ENCODE measurements at regions not wholly inside any gene's neighbourhood (a gene's known extent, or its start where the extent isn't known, plus 50 kb on each side); places are given as distances from the start of the nearest gene placed in this dataset.

- no peak for TF ChIP-seq CHD7 (IDR thresholded peaks at IDR 0.05; ENCODE audit: low read depth, low read length)
- TF ChIP-seq ZNF589 (CRISPR knock-in tag; IDR thresholded peaks at IDR 0.05; ENCODE audit: low read depth): 0 out of 2 replicates have a peak, but pooled peaks have one; percentile 24
- TF ChIP-seq BRF1 (IDR thresholded peaks at IDR 0.05; ENCODE audit: borderline replicate concordance, extremely low read depth, insufficient read length): no peak
- no peak for TF ChIP-seq YBX1 (IDR thresholded peaks at IDR 0.05)
- TF ChIP-seq EWSR1 (IDR thresholded peaks at IDR 0.05; ENCODE audit: borderline replicate concordance, low read depth, partially characterized antibody): no peak
- TF ChIP-seq TAF7 (tag; IDR thresholded peaks at IDR 0.05): no peak
- no peak for TF ChIP-seq ZNF197 (CRISPR knock-in tag; IDR thresholded peaks at IDR 0.05; ENCODE audit: low read depth)
- TF ChIP-seq, protein P1, sequence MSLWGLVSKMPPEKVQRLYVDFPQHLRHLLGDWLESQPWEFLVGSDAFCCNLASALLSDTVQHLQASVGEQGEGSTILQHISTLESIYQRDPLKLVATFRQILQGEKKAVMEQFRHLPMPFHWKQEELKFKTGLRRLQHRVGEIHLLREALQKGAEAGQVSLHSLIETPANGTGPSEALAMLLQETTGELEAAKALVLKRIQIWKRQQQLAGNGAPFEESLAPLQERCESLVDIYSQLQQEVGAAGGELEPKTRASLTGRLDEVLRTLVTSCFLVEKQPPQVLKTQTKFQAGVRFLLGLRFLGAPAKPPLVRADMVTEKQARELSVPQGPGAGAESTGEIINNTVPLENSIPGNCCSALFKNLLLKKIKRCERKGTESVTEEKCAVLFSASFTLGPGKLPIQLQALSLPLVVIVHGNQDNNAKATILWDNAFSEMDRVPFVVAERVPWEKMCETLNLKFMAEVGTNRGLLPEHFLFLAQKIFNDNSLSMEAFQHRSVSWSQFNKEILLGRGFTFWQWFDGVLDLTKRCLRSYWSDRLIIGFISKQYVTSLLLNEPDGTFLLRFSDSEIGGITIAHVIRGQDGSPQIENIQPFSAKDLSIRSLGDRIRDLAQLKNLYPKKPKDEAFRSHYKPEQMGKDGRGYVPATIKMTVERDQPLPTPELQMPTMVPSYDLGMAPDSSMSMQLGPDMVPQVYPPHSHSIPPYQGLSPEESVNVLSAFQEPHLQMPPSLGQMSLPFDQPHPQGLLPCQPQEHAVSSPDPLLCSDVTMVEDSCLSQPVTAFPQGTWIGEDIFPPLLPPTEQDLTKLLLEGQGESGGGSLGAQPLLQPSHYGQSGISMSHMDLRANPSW (CRISPR knock-in tag; IDR thresholded peaks at IDR 0.05): no peak
- TF ChIP-seq RAD21 (CRISPR knock-in tag; conservative IDR thresholded peaks at IDR 0.05 in 1 of 2, IDR thresholded peaks at IDR 0.05 in 1 of 2): no peak
- TF ChIP-seq, protein P2, sequence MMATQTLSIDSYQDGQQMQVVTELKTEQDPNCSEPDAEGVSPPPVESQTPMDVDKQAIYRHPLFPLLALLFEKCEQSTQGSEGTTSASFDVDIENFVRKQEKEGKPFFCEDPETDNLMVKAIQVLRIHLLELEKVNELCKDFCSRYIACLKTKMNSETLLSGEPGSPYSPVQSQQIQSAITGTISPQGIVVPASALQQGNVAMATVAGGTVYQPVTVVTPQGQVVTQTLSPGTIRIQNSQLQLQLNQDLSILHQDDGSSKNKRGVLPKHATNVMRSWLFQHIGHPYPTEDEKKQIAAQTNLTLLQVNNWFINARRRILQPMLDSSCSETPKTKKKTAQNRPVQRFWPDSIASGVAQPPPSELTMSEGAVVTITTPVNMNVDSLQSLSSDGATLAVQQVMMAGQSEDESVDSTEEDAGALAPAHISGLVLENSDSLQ (IDR thresholded peaks at IDR 0.05): peak; percentile 60
- TF ChIP-seq ATF3 (IDR thresholded peaks at IDR 0.05): peak; percentile 50; the same call in 1 of the 2 replicates
- no peak for TF ChIP-seq ATF3 (CRISPR knock-in tag; conservative IDR thresholded peaks at IDR 0.05)
Measured at GRCh38 chr13:21987793-21988192, 316.9 kb downstream of the FGF9 start (continued).
